ENCODE measurements at regions not wholly inside any gene's neighbourhood (a gene's known extent, or its start where the extent isn't known, plus 50 kb on each side); places are given as distances from the start of the nearest gene placed in this dataset.

- Histone ChIP-seq H4K20me1 (ENCODE audit: insufficient read depth) (no peaks in the 10 kb centered on the region), H3K4me1 (replicated peaks; ENCODE audit: insufficient read depth) (no peaks in the 10 kb centered on the region), H3K27me3 (ENCODE audit: insufficient read depth, low read depth) (no peaks in the 10 kb centered on the region), H3K4me2 (peak overlapping the region; percentile 28; the same call in 1 of the 2 replicates), H3K9me2 (ENCODE audit: insufficient read depth) (no peaks in the 10 kb centered on the region), H3K4me3 (no peak overlapping the region), H3K36me3 (ENCODE audit: low read depth) (no peaks in the 10 kb centered on the region), H3K79me2 (ENCODE audit: low read depth) (no peaks in the 10 kb centered on the region), H3F3A (ENCODE audit: insufficient read depth, low read depth) (no peaks in the 10 kb centered on the region), H3K27ac (no peak overlapping the region), H2AFZ (no peak overlapping the region; the same call in 1 of the 2 replicates), H3K9me3 (ENCODE audit: insufficient read depth, low read depth) (no peaks in the 10 kb centered on the region)
- POLR2A ChIA-PET (ENCODE audit: unreplicated experiment) = no interaction called here
- DNase-seq = no peak
- TF ChIP-seq CTCF (conservative IDR thresholded peaks at IDR 0.05) (no peak), EZH2 (IDR thresholded peaks at IDR 0.05; ENCODE audit: low read depth) (no peak)
- no TSS peak for BruUV-seq (replicated peaks)
- CTCF ChIA-PET = no interaction called here
- intact Hi-C loops (cut with micrococcal nuclease; ENCODE audit: unreplicated experiment) = no loop called here
These were observed 260.4 kb downstream of the GALC start for GRCh38 chr14:87732562-87732961.

GRCh38 chr14:87725318-87725717 is 267.7 kb downstream of the GALC start:
- H3K9me3 ChIP-seq (ENCODE audit: insufficient read depth, low read depth) = no peaks in the 10 kb centered on the region
- H3K36me3 ChIP-seq (ENCODE audit: low read depth) = no peaks in the 10 kb centered on the region
- TF ChIP-seq CTCF (conservative IDR thresholded peaks at IDR 0.05) (no peak), EZH2 (IDR thresholded peaks at IDR 0.05; ENCODE audit: low read depth) (no peak)
- H3K4me2 ChIP-seq = no peak overlapping the region
- H3F3A ChIP-seq (ENCODE audit: insufficient read depth, low read depth) = no peaks in the 10 kb centered on the region
- no peaks in the 10 kb centered on the region for H3K9me2 ChIP-seq (ENCODE audit: insufficient read depth)
- no peaks in the 10 kb centered on the region for H3K4me1 ChIP-seq (replicated peaks; ENCODE audit: insufficient read depth)
- H4K20me1 ChIP-seq (ENCODE audit: insufficient read depth) = no peaks in the 10 kb centered on the region
- DNase-seq = no peak
- no peaks in the 10 kb centered on the region for H3K27me3 ChIP-seq (ENCODE audit: insufficient read depth, low read depth)
- no peaks in the 10 kb centered on the region for H3K79me2 ChIP-seq (ENCODE audit: low read depth)
- BruUV-seq (replicated peaks) = no TSS peak
- ChIA-PET POLR2A (ENCODE audit: unreplicated experiment) (no interaction called here), CTCF (no interaction called here)
- intact Hi-C loops (cut with micrococcal nuclease; ENCODE audit: unreplicated experiment) = no loop called here
- no peak overlapping the region for H3K4me3 ChIP-seq
- H2AFZ ChIP-seq = no peak overlapping the region
- no peak overlapping the region for H3K27ac ChIP-seq

DNA sequence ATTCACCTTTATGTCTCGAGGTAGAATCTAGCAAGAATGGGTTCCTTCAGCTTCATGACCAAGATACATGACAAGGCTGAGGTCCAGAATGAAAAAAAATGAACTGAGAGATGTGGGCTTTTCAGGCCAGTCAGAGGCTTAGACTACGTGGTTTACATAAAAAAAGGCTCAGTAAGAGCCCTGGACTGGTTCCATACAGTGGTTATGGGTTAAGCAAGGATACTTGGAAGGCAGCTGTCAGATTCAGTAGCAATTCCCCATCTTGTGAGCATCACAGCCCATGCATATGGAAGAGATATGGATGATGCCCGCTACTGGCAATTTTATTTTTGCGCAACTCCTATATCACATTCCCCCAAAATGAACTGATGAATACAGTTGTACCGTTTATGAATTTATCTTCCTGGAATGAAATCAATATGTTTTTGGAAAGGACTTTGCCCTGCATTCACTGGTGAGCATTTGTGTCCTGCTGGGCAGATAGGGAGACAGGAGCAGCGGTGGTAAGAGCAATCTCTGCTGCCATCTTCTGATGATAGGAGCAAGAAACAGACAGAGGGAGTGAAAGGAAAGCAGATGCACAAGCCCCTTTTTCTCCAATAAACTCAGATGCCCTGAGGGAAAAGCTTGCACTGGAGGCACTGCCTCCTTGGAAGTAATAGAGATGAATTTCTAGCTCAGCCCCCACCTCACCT is 280.4 kb downstream of the GALC start:
- intact Hi-C loops (cut with micrococcal nuclease; ENCODE audit: unreplicated experiment) = no loop called here
- no peaks in the 10 kb centered on the region for H4K20me1 ChIP-seq (ENCODE audit: insufficient read depth)
- no peaks in the 10 kb centered on the region for H3K27me3 ChIP-seq (ENCODE audit: insufficient read depth, low read depth)
- no peak overlapping the region for H3K4me2 ChIP-seq
- H3K27ac ChIP-seq = no peak overlapping the region
- H3K79me2 ChIP-seq (ENCODE audit: low read depth) = no peaks in the 10 kb centered on the region
- no peaks in the 10 kb centered on the region for H3F3A ChIP-seq (ENCODE audit: insufficient read depth, low read depth)
- no peaks in the 10 kb centered on the region for H3K36me3 ChIP-seq (ENCODE audit: low read depth)
- no peaks in the 10 kb centered on the region for H3K4me1 ChIP-seq (replicated peaks; ENCODE audit: insufficient read depth)
- no peak for TF ChIP-seq CTCF (conservative IDR thresholded peaks at IDR 0.05)
- TF ChIP-seq EZH2 (IDR thresholded peaks at IDR 0.05; ENCODE audit: low read depth) = no peak
- no peak overlapping the region for H2AFZ ChIP-seq
- H3K4me3 ChIP-seq = no peak overlapping the region
- no TSS peak for BruUV-seq (replicated peaks)
- ChIA-PET POLR2A (ENCODE audit: unreplicated experiment) (no interaction called here), CTCF (no interaction called here)
- H3K9me3 ChIP-seq (ENCODE audit: insufficient read depth, low read depth) = no peaks in the 10 kb centered on the region
- no peak for DNase-seq
- no peaks in the 10 kb centered on the region for H3K9me2 ChIP-seq (ENCODE audit: insufficient read depth)

Measured in PC-9 (cell line).